A549 (cell line): ENCODE measurements at regions not wholly inside any gene's neighbourhood (a gene's known extent, or its start where the extent isn't known, plus 50 kb on each side); places are given as distances from the start of the nearest gene placed in this dataset.

ENCODE experiments used
- ATAC-seq, 2 experiments: fragments of 200-7000 bp in 1 of 2; fragments of >200 bp in 1 of 2; cut with Nextera tagmentation in 1 of 2; cut with Tn5 transposase in 1 of 2; 3 replicates each; pipeline versions ENCODE4 v1.8.0 to v1.9.1; 2018 to 2020; ENCODE audit warnings: mild to moderate bottlenecking in 1 of 2, moderate library complexity in 1 of 2
- CTCF ChIA-PET: fragments of 300-600 bp; sonication (Branson Sonifier 250); formaldehyde crosslinking; extraction: SDS; loops from one replicate; lab custom pipeline; 2021; ENCODE audit warnings: antibody characterized with exemption, inconsistent platforms; lab: Yijun Ruan, JAX
- POLR2A ChIA-PET: fragments of 350-600 bp; formaldehyde crosslinking; extraction: SDS; loops from one replicate; lab custom pipeline; 2021; ENCODE audit warnings: antibody characterized with exemption, inconsistent platforms; lab: Yijun Ruan, JAX
- DNase-seq, 2 experiments: peaks; one replicate each; pipeline versions ENCODE4 v3.0.0 to v3.0.0-alpha.2; 2011 to 2016; ENCODE audit warnings: low read depth in 1 of 2, low spot score in 1 of 2
- FAIRE-seq: peaks from 2 replicates; lab custom pipeline; 2011; peaks lifted over from hg19 to GRCh38; lab: Jason Lieb, UNC
- H3K27ac ChIP-seq, 2 experiments: fragments of >200 bp; sonication (Bioruptor Twin); formaldehyde crosslinking; 3 replicates each; pipeline ENCODE4 v1.5.1; 2016 to 2017
- H3K4me1 ChIP-seq: fragments of >200 bp; sonication (Bioruptor Twin); formaldehyde crosslinking; 3 replicates; pipeline ENCODE4 v1.6.1; 2016
- H3K4me2 ChIP-seq: fragments of >200 bp; sonication (Bioruptor Twin); formaldehyde crosslinking; 3 replicates; pipeline ENCODE4 v1.6.1; 2016
- H3K4me3 ChIP-seq: fragments of >200 bp; sonication (Bioruptor Twin); formaldehyde crosslinking; 3 replicates; pipeline ENCODE4 v1.5.1; 2016
- H3K9me3 ChIP-seq: fragments of >200 bp; sonication (Bioruptor Twin); formaldehyde crosslinking; 3 replicates; pipeline ENCODE4 v1.6.1; 2016
- ATOH8 ChIP-seq: fragments of 250-450 bp; sonication (Bioruptor Pico); IDR thresholded peaks from 2 replicates; pipeline ENCODE4 v1.5.0; 2020; ENCODE audit warnings: low read depth, mild to moderate bottlenecking, moderate library complexity
- BHLHE40 ChIP-seq: IDR thresholded peaks from 2 replicates; pipeline ENCODE4 v1.6.1; 2012; ENCODE audit warnings: low read depth, low read length, inconsistent platforms
- CEBPB ChIP-seq, 2 experiments: fragments of >200 bp in 1 of 2; sonication (Bioruptor Twin) in 1 of 2; formaldehyde crosslinking in 1 of 2; IDR thresholded peaks; 2 replicates each; pipeline ENCODE4 v1.6.1; 2012 to 2016
- EHF ChIP-seq: fragments of 250-450 bp; sonication (Bioruptor Pico); IDR thresholded peaks from 2 replicates; pipeline ENCODE4 v1.5.0; 2020; ENCODE audit warnings: mild to moderate bottlenecking
- EHMT2 ChIP-seq: fragments of 200-600 bp; sonication (generic); IDR thresholded peaks from 2 replicates; pipeline ENCODE4 v1.6.1; 2016; ENCODE audit warnings: antibody characterized with exemption, low read depth, mild to moderate bottlenecking, moderate library complexity
- FOSL2 ChIP-seq, 2 experiments: fragments of 450-650 bp in 1 of 2; fragments of >200 bp in 1 of 2; sonication (Bioruptor Twin) in 1 of 2; formaldehyde crosslinking; IDR thresholded peaks; 2 replicates each; pipeline versions ENCODE4 v1.5.0 to v1.6.1; 2016 to 2020; ENCODE audit warnings: mild to moderate bottlenecking in 1 of 2, moderate library complexity in 1 of 2
- FOXS1 ChIP-seq: fragments of 250-450 bp; sonication (Bioruptor Pico); IDR thresholded peaks from 2 replicates; pipeline ENCODE4 v1.5.0; 2020; ENCODE audit warnings: mild to moderate bottlenecking, moderate library complexity
- GATA3 ChIP-seq: IDR thresholded peaks from 2 replicates; pipeline ENCODE4 v1.6.1; 2012; ENCODE audit warnings: borderline replicate concordance
- HOXA7 ChIP-seq: fragments of 250-450 bp; sonication (Bioruptor Pico); IDR thresholded peaks from 2 replicates; pipeline ENCODE4 v1.5.0; 2020; ENCODE audit warnings: mild to moderate bottlenecking, moderate library complexity
- JUN ChIP-seq, 2 experiments: fragments of >200 bp; sonication (Bioruptor Twin); formaldehyde crosslinking; IDR thresholded peaks; 2 replicates in 1 of 2; 3 replicates in 1 of 2; pipeline ENCODE4 v1.6.1; 2016 to 2017
- KDM1A ChIP-seq: fragments of 200-600 bp; sonication (generic); IDR thresholded peaks from 2 replicates; pipeline ENCODE4 v1.6.1; 2016; ENCODE audit warnings: low read depth, mild to moderate bottlenecking
- KDM5A ChIP-seq: fragments of 200-600 bp; sonication (generic); IDR thresholded peaks from 2 replicates; pipeline ENCODE4 v1.6.1; 2016; ENCODE audit warnings: antibody characterized with exemption, mild to moderate bottlenecking
- MAFK ChIP-seq: fragments of 450-650 bp; IDR thresholded peaks from 2 replicates; pipeline ENCODE4 v1.6.1; 2014; ENCODE audit not compliant: partially characterized antibody
- MAZ ChIP-seq: fragments of 150-350 bp; IDR thresholded peaks from 2 replicates; pipeline ENCODE4 v1.6.1; 2014; ENCODE audit warnings: antibody characterized with exemption, low read depth, low read length, borderline replicate concordance
- POLR2A ChIP-seq: IDR thresholded peaks from 2 replicates; pipeline ENCODE4 v1.6.1; 2012; ENCODE audit warnings: mild to moderate bottlenecking, low read length
- POLR2AphosphoS2 ChIP-seq: conservative IDR thresholded peaks from 2 replicates; pipeline ENCODE4 v1.6.1; 2012; ENCODE audit warnings: low read length, improper control_type of control experiment, inconsistent platforms
- RAD21 ChIP-seq, 2 experiments: fragments of >200 bp in 1 of 2; sonication (Bioruptor Twin) in 1 of 2; formaldehyde crosslinking in 1 of 2; IDR thresholded peaks in 1 of 2; conservative IDR thresholded peaks in 1 of 2; 2 replicates in 1 of 2; 3 replicates in 1 of 2; pipeline ENCODE4 v1.6.1; 2012 to 2018; ENCODE audit warnings: inconsistent platforms in 1 of 2
- RARB ChIP-seq: fragments of 250-450 bp; sonication (Bioruptor Pico); IDR thresholded peaks from 2 replicates; pipeline ENCODE4 v1.8.0; 2021; ENCODE audit warnings: mild to moderate bottlenecking, moderate library complexity
- RCOR1 ChIP-seq: fragments of 150-350 bp; IDR thresholded peaks from 2 replicates; pipeline ENCODE4 v1.6.1; 2014; ENCODE audit warnings: antibody characterized with exemption, low read length, low read depth
- RFX5 ChIP-seq: fragments of 450-650 bp; IDR thresholded peaks from 2 replicates; pipeline ENCODE4 v1.7.1; 2014; ENCODE audit warnings: antibody characterized with exemption, mild to moderate bottlenecking, moderate library complexity
- SREBF2 ChIP-seq: fragments of 450-650 bp; IDR thresholded peaks from 2 replicates; pipeline ENCODE4 v1.6.1; 2014; ENCODE audit warnings: mild to moderate bottlenecking, moderate library complexity
- TFCP2L1 ChIP-seq: fragments of 250-450 bp; sonication (Bioruptor Pico); IDR thresholded peaks from 2 replicates; pipeline ENCODE4 v1.5.0; 2021; ENCODE audit warnings: mild to moderate bottlenecking
- TP53 ChIP-seq: fragments of 250-450 bp; sonication (Bioruptor Pico); IDR thresholded peaks from 2 replicates; pipeline ENCODE4 v1.5.0; 2021; ENCODE audit warnings: mild to moderate bottlenecking, moderate library complexity
- ZFP36 ChIP-seq: fragments of 450-650 bp; IDR thresholded peaks from 2 replicates; pipeline ENCODE4 v1.6.1; 2014; ENCODE audit warnings: borderline replicate concordance; ENCODE audit not compliant: partially characterized antibody
- ZNF302 ChIP-seq: fragments of 250-450 bp; sonication (Bioruptor Pico); IDR thresholded peaks from 2 replicates; pipeline ENCODE4 v1.9.0; 2021; ENCODE audit warnings: inconsistent platforms, mild to moderate bottlenecking, moderate library complexity
- ZSCAN20 ChIP-seq: fragments of 250-450 bp; sonication (Bioruptor Pico); IDR thresholded peaks from 2 replicates; pipeline ENCODE4 v1.8.0; 2022; ENCODE audit warnings: mild to moderate bottlenecking, moderate library complexity
- WGBS: methylation state at CpG from one replicate; pipeline ENCODE4 v1.1.6; 2017; ENCODE audit errors: missing lambda C conversion rate; 5-methylcytosine and 5-hydroxymethylcytosine counted together
- TF ChIP-seq, protein P1 (sequence below): fragments of >200 bp; sonication (Bioruptor Twin); formaldehyde crosslinking; IDR thresholded peaks from 2 replicates; pipeline ENCODE4 v1.6.1; 2016
- TF ChIP-seq, protein P2 (sequence below): fragments of 150-350 bp; IDR thresholded peaks from 2 replicates; pipeline ENCODE4 v1.6.1; 2014; ENCODE audit warnings: low read depth, mild to moderate bottlenecking, low read length
- TF ChIP-seq, protein P3 (sequence below): IDR thresholded peaks from 2 replicates; pipeline ENCODE4 v1.6.1; 2012
- TF ChIP-seq, protein P4 (sequence below): fragments of 250-450 bp; sonication (Bioruptor Pico); IDR thresholded peaks from 2 replicates; pipeline ENCODE4 v1.5.0; 2021; ENCODE audit warnings: mild to moderate bottlenecking, moderate library complexity, borderline replicate concordance

DNA sequence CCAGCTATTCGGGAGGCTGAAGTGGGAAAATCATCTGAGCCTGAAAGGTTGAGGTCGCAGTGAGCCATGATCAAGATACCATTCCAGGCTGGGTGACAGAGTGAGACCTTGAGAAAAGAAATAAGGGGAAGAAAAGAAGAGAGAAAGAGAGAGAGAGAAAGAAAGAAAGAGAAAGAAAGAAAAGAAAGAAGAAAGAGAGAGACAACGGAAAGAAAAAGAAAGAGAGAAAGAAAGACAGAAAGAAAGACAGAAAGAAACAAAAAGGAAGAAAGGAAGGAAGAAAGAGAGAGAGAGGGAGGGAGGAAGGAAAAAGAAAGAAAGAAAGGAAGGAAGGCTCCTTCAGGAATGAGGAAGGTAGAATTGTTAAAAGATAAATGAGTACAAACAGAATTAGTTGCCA is 84.5 kb downstream of the RPL22L1 start:
- no peak overlapping the region for H3K27ac ChIP-seq
- TF ChIP-seq POLR2A = no peak
- TF ChIP-seq JUN (IDR thresholded peaks at IDR 0.05) = no peak
- TF ChIP-seq KDM5A = no peak
- no peak for TF ChIP-seq RAD21 (conservative IDR thresholded peaks at IDR 0.05 in 1 of 2, IDR thresholded peaks at IDR 0.05 in 1 of 2)
- TF ChIP-seq POLR2AphosphoS2 = no peak
- no peak for TF ChIP-seq ZSCAN20 (CRISPR knock-in tag)
- TF ChIP-seq TP53 (CRISPR knock-in tag) = no peak
- TF ChIP-seq EHMT2 = no peak
- no peak for TF ChIP-seq TFCP2L1 (CRISPR knock-in tag)
- TF ChIP-seq, protein P1, sequence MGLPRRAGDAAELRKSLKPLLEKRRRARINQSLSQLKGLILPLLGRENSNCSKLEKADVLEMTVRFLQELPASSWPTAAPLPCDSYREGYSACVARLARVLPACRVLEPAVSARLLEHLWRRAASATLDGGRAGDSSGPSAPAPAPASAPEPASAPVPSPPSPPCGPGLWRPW = no peak
- no peak for TF ChIP-seq ATOH8 (CRISPR knock-in tag)
- TF ChIP-seq FOXS1 (CRISPR knock-in tag) = no peak
- no peak for TF ChIP-seq MAZ
- H3K4me2 ChIP-seq = no peak overlapping the region
- H3K9me3 ChIP-seq = no peaks in the 10 kb centered on the region
- ChIA-PET CTCF (interaction anchor here (1.4 kb wide), 1 partner anchor 24 kb away, joined by 5 read pairs; no protein-coding TSS in a partner anchor), POLR2A (no interaction called here)
- no peak for DNase-seq
- WGBS = 48% methylated on average over 3 of the region's 3 CpGs
- no peaks in the 10 kb centered on the region for H3K4me1 ChIP-seq
- no peak for ATAC-seq
- H3K4me3 ChIP-seq = no peak overlapping the region
- FAIRE-seq = no peak

DNA sequence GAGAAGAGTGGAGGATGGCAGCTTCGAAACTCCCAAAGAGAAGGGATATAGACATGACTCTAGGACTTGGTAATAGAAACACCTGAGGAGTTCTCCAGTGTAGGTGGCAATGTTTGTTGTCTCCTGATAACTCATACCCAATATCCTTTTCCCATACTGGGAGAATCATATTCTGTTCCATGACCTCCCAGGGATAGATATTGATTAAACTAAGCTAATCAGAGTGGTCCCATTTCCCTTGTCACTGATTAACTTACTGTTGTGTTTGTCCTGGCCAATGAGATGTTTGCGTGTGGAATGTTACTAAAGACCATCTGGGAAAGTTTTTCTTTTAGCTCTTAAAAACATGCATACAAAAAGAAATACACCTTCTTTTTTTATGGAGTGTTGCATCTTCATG is 85.6 kb downstream of the RPL22L1 start:
- FAIRE-seq (no peak), ATAC-seq (no peak), DNase-seq (no peak)
- ChIA-PET POLR2A (no interaction called here), CTCF (interaction anchor here (1.4 kb wide), 1 partner anchor 25 kb away, joined by 5 read pairs; no protein-coding TSS in a partner anchor)
- no peak overlapping the region for H3K4me2 ChIP-seq
- TF ChIP-seq RFX5 (no peak), KDM1A (no peak), EHF (CRISPR knock-in tag) (no peak), BHLHE40 (no peak), ZNF302 (CRISPR knock-in tag) (no peak)
- no peaks in the 10 kb centered on the region for H3K9me3 ChIP-seq
- 45% methylated on average over 2 of the region's 2 CpGs for WGBS
- H3K4me1 ChIP-seq = no peaks in the 10 kb centered on the region
- H3K27ac ChIP-seq = no peak overlapping the region
- no peak overlapping the region for H3K4me3 ChIP-seq

GRCh38 chr3:170780955-170781354 is 89.0 kb downstream of the RPL22L1 start:
- ChIA-PET POLR2A (no interaction called here), CTCF (interaction anchor here (1.2 to 3.2 kb wide), 2 partner anchors 12 to 31 kb away, joined by 3 to 9 read pairs; no protein-coding TSS in a partner anchor)
- DNase-seq (no peak), ATAC-seq (no peak), FAIRE-seq (no peak)
- Histone ChIP-seq H3K9me3 (no peaks in the 10 kb centered on the region), H3K4me1 (no peaks in the 10 kb centered on the region), H3K4me2 (no peak overlapping the region), H3K27ac (no peak overlapping the region), H3K4me3 (no peak overlapping the region)
- no peak for TF ChIP-seq RCOR1
- TF ChIP-seq, protein P2, sequence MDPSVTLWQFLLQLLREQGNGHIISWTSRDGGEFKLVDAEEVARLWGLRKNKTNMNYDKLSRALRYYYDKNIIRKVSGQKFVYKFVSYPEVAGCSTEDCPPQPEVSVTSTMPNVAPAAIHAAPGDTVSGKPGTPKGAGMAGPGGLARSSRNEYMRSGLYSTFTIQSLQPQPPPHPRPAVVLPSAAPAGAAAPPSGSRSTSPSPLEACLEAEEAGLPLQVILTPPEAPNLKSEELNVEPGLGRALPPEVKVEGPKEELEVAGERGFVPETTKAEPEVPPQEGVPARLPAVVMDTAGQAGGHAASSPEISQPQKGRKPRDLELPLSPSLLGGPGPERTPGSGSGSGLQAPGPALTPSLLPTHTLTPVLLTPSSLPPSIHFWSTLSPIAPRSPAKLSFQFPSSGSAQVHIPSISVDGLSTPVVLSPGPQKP = no peak
- TF ChIP-seq ATOH8 (CRISPR knock-in tag) = no peak
- no peak for TF ChIP-seq SREBF2
- no peak for TF ChIP-seq POLR2A
- TF ChIP-seq CEBPB (IDR thresholded peaks at IDR 0.05) = no peak
- no peak for TF ChIP-seq RARB (CRISPR knock-in tag)
- TF ChIP-seq, protein P3, sequence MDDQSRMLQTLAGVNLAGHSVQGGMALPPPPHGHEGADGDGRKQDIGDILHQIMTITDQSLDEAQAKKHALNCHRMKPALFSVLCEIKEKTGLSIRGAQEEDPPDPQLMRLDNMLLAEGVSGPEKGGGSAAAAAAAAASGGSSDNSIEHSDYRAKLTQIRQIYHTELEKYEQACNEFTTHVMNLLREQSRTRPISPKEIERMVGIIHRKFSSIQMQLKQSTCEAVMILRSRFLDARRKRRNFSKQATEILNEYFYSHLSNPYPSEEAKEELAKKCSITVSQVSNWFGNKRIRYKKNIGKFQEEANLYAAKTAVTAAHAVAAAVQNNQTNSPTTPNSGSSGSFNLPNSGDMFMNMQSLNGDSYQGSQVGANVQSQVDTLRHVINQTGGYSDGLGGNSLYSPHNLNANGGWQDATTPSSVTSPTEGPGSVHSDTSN = no peak
- no peak for TF ChIP-seq ZFP36
- no peak for TF ChIP-seq GATA3
- TF ChIP-seq FOSL2 (IDR thresholded peaks at IDR 0.05) = no peak
- TF ChIP-seq FOSL2 (CRISPR knock-in tag; IDR thresholded peaks at IDR 0.05) = no peak
- no peak for TF ChIP-seq JUN (IDR thresholded peaks at IDR 0.05)
- no peak for TF ChIP-seq HOXA7 (CRISPR knock-in tag)
- TF ChIP-seq, protein P4, sequence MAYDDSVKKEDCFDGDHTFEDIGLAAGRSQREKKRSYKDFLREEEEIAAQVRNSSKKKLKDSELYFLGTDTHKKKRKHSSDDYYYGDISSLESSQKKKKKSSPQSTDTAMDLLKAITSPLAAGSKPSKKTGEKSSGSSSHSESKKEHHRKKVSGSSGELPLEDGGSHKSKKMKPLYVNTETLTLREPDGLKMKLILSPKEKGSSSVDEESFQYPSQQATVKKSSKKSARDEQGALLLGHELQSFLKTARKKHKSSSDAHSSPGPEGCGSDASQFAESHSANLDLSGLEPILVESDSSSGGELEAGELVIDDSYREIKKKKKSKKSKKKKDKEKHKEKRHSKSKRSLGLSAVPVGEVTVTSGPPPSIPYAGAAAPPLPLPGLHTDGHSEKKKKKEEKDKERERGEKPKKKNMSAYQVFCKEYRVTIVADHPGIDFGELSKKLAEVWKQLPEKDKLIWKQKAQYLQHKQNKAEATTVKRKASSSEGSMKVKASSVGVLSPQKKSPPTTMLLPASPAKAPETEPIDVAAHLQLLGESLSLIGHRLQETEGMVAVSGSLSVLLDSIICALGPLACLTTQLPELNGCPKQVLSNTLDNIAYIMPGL (CRISPR knock-in tag) = no peak
- TF ChIP-seq RAD21 (conservative IDR thresholded peaks at IDR 0.05 in 1 of 2, IDR thresholded peaks at IDR 0.05 in 1 of 2) = no peak
- TF ChIP-seq TP53 (CRISPR knock-in tag) = no peak
- TF ChIP-seq MAFK = no peak
